Erythroblast (primary cell): ENCODE measurements at regions not wholly inside any gene's neighbourhood (a gene's known extent, or its start where the extent isn't known, plus 50 kb on each side); places are given as distances from the start of the nearest gene placed in this dataset.

Source experiments
- GATA1 ChIP-seq: IDR thresholded peaks from 2 replicates; pipeline ENCODE4 v1.6.1; 2011; ENCODE audit warnings: low read depth, mild to moderate bottlenecking, control low read depth, low read length, moderate library complexity
- POLR2A ChIP-seq: IDR thresholded peaks from 2 replicates; pipeline ENCODE4 v1.6.1; 2011; ENCODE audit warnings: mild to moderate bottlenecking, low read length

DNA sequence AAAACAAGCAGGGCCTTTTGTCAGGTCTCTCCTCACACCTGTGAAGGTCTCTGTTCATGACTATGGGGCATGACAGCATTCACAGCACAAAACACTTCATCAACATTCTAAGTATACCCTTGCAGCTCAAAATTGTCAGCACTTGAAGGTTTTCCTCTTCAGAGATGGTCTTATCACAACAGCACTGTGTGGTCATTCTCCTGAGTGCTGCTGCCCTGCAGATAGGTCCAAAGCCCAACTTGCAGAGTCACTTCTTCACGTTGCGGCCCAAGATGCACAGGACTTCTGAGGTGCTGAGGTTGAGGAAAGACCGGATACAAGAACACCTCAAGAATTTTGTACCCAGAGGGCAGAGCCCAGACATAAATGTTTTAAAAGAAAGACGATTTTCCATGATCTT, 574.5 kb downstream of the UQCRFS1 start:
- TF ChIP-seq POLR2A: no peak
- TF ChIP-seq GATA1: no peak
